SU-DHL-6 (cell line): ENCODE measurements at regions not wholly inside any gene's neighbourhood (a gene's known extent, or its start where the extent isn't known, plus 50 kb on each side); places are given as distances from the start of the nearest gene placed in this dataset.
A peak's percentile ranks its signal among the peaks of the same experiment; 100 is the strongest.

ENCODE experiments used
- H2AFZ ChIP-seq: fragments of 200-600 bp; sonication (generic); 2 replicates; pipeline ENCODE4 v1.6.1; 2014; ENCODE audit warnings: low read depth, mild to moderate bottlenecking, moderate library complexity, mixed read lengths, antibody characterized with exemption, low read length; ENCODE audit not compliant: severe bottlenecking
- H3F3A ChIP-seq: fragments of 200-600 bp; shearing (Covaris generic); 2 replicates; pipeline ENCODE4 v1.6.0; 2016; ENCODE audit warnings: antibody characterized with exemption, mild to moderate bottlenecking; ENCODE audit not compliant: insufficient read depth
- H3K27ac ChIP-seq: fragments of 200-600 bp; sonication (generic); 2 replicates; pipeline ENCODE4 v1.5.1; 2016; ENCODE audit warnings: low read depth, mild to moderate bottlenecking, low read length, moderate library complexity, mixed read lengths
- H3K27me3 ChIP-seq: fragments of 200-600 bp; sonication (generic), shearing (Covaris generic); 2 replicates; pipeline ENCODE4 v1.6.0; 2014; ENCODE audit warnings: mild to moderate bottlenecking, low read length
- H3K36me3 ChIP-seq: fragments of 200-600 bp; sonication (generic); 2 replicates; pipeline ENCODE4 v1.6.1; 2014; ENCODE audit warnings: mild to moderate bottlenecking, low read length, mixed read lengths
- H3K4me2 ChIP-seq: fragments of 300-600, 200-600 bp; shearing (Covaris generic), sonication (generic); 2 replicates; pipeline ENCODE4 v1.6.0; 2014; ENCODE audit warnings: low read length, low read depth, mild to moderate bottlenecking; ENCODE audit not compliant: poor library complexity, severe bottlenecking
- H3K4me3 ChIP-seq: fragments of 200-600 bp; sonication (generic); 2 replicates; pipeline ENCODE4 v1.5.1; 2014; ENCODE audit warnings: antibody characterized with exemption, low read length, mild to moderate bottlenecking, mixed read lengths; ENCODE audit not compliant: insufficient read depth, poor library complexity, severe bottlenecking
- H3K79me2 ChIP-seq: fragments of 200-600 bp; sonication (generic); 2 replicates; pipeline ENCODE4 v1.6.1; 2014; ENCODE audit warnings: mild to moderate bottlenecking, low read length, moderate library complexity; ENCODE audit not compliant: insufficient read depth
- H3K9ac ChIP-seq: fragments of 200-600 bp; sonication (generic); 2 replicates; pipeline ENCODE4 v1.7.0; 2014; ENCODE audit warnings: mild to moderate bottlenecking, low read length
- H3K9me2 ChIP-seq: fragments of 200-600 bp; sonication (generic); replicated peaks from 2 replicates; pipeline ENCODE4 v1.6.1; 2014; ENCODE audit warnings: low read length; ENCODE audit not compliant: insufficient read depth
- H3K9me3 ChIP-seq: fragments of 200-600 bp; sonication (generic); 2 replicates; pipeline ENCODE4 v1.6.1; 2014; ENCODE audit warnings: low read length, mixed read lengths; ENCODE audit not compliant: insufficient read depth
- H4K20me1 ChIP-seq: fragments of 200-600 bp; sonication (generic); 2 replicates; pipeline ENCODE4 v1.6.1; 2014; ENCODE audit warnings: low read depth, mild to moderate bottlenecking, antibody characterized with exemption, low read length, moderate library complexity, mixed read lengths
- CTCF ChIP-seq: fragments of 200-600 bp; sonication (generic); IDR thresholded peaks from one replicate; pipeline ENCODE4 v1.5.1; 2017; ENCODE audit warnings: antibody characterized with exemption, mild to moderate bottlenecking, low read length, moderate library complexity; ENCODE audit not compliant: insufficient read depth, poor library complexity, severe bottlenecking
- EZH2phosphoT487 ChIP-seq: fragments of 200-600 bp; sonication (generic), shearing (Covaris generic); conservative IDR thresholded peaks from 2 replicates; pipeline ENCODE4 v1.6.1; 2018; ENCODE audit warnings: mild to moderate bottlenecking, antibody characterized with exemption, low read length, moderate library complexity, mixed read lengths

- no peak overlapping the region for H3K9ac ChIP-seq
- H2AFZ ChIP-seq, result no peak overlapping the region
- H3K4me2 ChIP-seq, result no peak overlapping the region
- H3F3A ChIP-seq, result no peaks in the 10 kb centered on the region
- no peak overlapping the region for H3K27ac ChIP-seq
- no peaks in the 10 kb centered on the region for H3K9me2 ChIP-seq
- H4K20me1 ChIP-seq, result no peaks in the 10 kb centered on the region
- no peaks in the 10 kb centered on the region for H3K9me3 ChIP-seq
- H3K79me2 ChIP-seq, result no peaks in the 10 kb centered on the region
- H3K36me3 ChIP-seq, result no peaks in the 10 kb centered on the region
- peak; percentile 51 for TF ChIP-seq CTCF
- TF ChIP-seq EZH2phosphoT487, result no peak
- H3K4me3 ChIP-seq, result no peak overlapping the region
- no peaks in the 10 kb centered on the region for H3K27me3 ChIP-seq
Measured at GRCh38 chr16:11405331-11406176, 60.3 kb downstream of the RMI2 start.

GRCh38 chr16:11406177-11406560, 60.9 kb downstream of the RMI2 start:
- Histone ChIP-seq H3K79me2 (no peaks in the 10 kb centered on the region), H4K20me1 (no peaks in the 10 kb centered on the region), H3K9me2 (no peaks in the 10 kb centered on the region), H3K36me3 (no peaks in the 10 kb centered on the region), H3K9ac (no peak overlapping the region), H3K9me3 (no peaks in the 10 kb centered on the region), H3F3A (no peaks in the 10 kb centered on the region), H2AFZ (no peak overlapping the region), H3K27ac (no peak overlapping the region), H3K4me3 (no peak overlapping the region), H3K27me3 (no peaks in the 10 kb centered on the region), H3K4me2 (no peak overlapping the region)
- TF ChIP-seq EZH2phosphoT487 (no peak), CTCF (no peak)

GRCh38 chr16:11407047-11407982, 62.1 kb downstream of the RMI2 start:
- H3K27ac ChIP-seq, result no peak overlapping the region
- no peaks in the 10 kb centered on the region for H4K20me1 ChIP-seq
- no peak overlapping the region for H3K9ac ChIP-seq
- H3K27me3 ChIP-seq, result no peaks in the 10 kb centered on the region
- no peaks in the 10 kb centered on the region for H3K9me2 ChIP-seq
- H3K79me2 ChIP-seq, result no peaks in the 10 kb centered on the region
- no peaks in the 10 kb centered on the region for H3K9me3 ChIP-seq
- no peak overlapping the region for H3K4me3 ChIP-seq
- TF ChIP-seq CTCF (peak; percentile 93), EZH2phosphoT487 (no peak)
- H3F3A ChIP-seq, result no peaks in the 10 kb centered on the region
- no peak overlapping the region for H3K4me2 ChIP-seq
- H3K36me3 ChIP-seq, result no peaks in the 10 kb centered on the region
- H2AFZ ChIP-seq, result no peak overlapping the region
